ENCODE measurements at regions not wholly inside any gene's neighbourhood (a gene's known extent, or its start where the extent isn't known, plus 50 kb on each side); places are given as distances from the start of the nearest gene placed in this dataset.
A peak's percentile ranks its signal among the peaks of the same experiment; 100 is the strongest.

- ChIA-PET CTCF (interaction anchor here (0.8 kb wide), 1 partner anchor 14 kb away, joined by 3 read pairs; no protein-coding TSS in a partner anchor), POLR2A (no interaction called here)
- no peaks in the 10 kb centered on the region for H3K36me3 ChIP-seq (ENCODE audit: control insufficient read depth in 4 of 4, insufficient read depth in 4 of 4, low read length in 3 of 4)
These were observed 1352.1 kb upstream of the DIAPH2 start for GRCh38 chrX:95332530-95332929.

DNA sequence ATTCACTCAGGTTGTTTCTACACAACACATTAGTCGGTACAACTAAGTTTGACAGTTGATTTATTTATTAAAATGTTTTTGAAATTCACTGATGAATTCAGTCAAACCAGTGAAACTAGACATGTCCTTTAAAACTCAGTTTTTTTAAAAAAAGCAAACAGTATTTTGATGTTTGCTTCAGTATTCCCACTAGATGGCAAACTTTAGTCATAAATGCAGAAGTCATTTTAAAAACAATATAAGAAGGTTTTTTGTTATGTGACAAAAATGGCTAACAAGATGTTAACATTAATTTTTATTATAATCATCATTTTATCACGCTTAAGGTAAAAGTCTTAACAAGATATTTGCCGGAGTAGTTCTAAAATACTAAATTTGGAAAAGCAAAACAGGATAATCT lies 1337.8 kb upstream of the DIAPH2 start:
- Histone ChIP-seq H3K4me1 (ENCODE audit: control extremely low read depth in 1 of 4, control insufficient read depth in 4 of 4, insufficient read depth in 4 of 4, low read length in 3 of 4) (no peaks in the 10 kb centered on the region), H3K27me3 (replicated peaks in 2 of 5; ENCODE audit: control insufficient read depth in 4 of 5, insufficient read depth in 5 of 5, low read length in 4 of 5) (peaks cover 0 to 2% (median 0%) of the 10 kb centered on the region in 5 experiments), H3K36me3 (ENCODE audit: control insufficient read depth in 4 of 4, insufficient read depth in 4 of 4, low read length in 3 of 4) (no peaks in the 10 kb centered on the region), H3K27ac (ENCODE audit: insufficient read depth in 1 of 2, low read depth in 1 of 2, low read length in 2 of 2, poor library complexity in 1 of 2, severe bottlenecking in 2 of 2) (no peak overlapping the region), H3K4me3 (ENCODE audit: control insufficient read depth in 1 of 7, extremely low read depth in 1 of 7, insufficient read depth in 4 of 7, low read depth in 2 of 7, low read length in 6 of 7) (no peak overlapping the region), H3K9me3 (ENCODE audit: control extremely low read depth in 1 of 5, control insufficient read depth in 4 of 5, insufficient read depth in 2 of 5, low read depth in 1 of 5, low read length in 4 of 5) (no peaks in the 10 kb centered on the region)
- WGBS (ENCODE audit: insufficient coverage) = no CpG with 5 or more reads among the region's 3 CpGs
- CTCF ChIA-PET = no interaction called here
- POLR2A ChIA-PET = no interaction called here
- peak in 2 of 3 donors; percentile 0 to 4 for DNase-seq

More at GRCh38 chrX:95332530-95332929, 1352.1 kb upstream of the DIAPH2 start:
- 65% methylated on average over 8 of the region's 8 CpGs for WGBS (ENCODE audit: insufficient coverage)
- no peaks in the 10 kb centered on the region for H3K9me3 ChIP-seq (ENCODE audit: control extremely low read depth in 1 of 5, control insufficient read depth in 4 of 5, insufficient read depth in 2 of 5, low read depth in 1 of 5, low read length in 4 of 5)
- H3K27me3 ChIP-seq (replicated peaks in 2 of 5; ENCODE audit: control insufficient read depth in 4 of 5, insufficient read depth in 5 of 5, low read length in 4 of 5) = peaks cover 0 to 7% (median 0%) of the 10 kb centered on the region in 5 experiments
- DNase-seq = no peak
- H3K4me1 ChIP-seq (ENCODE audit: control extremely low read depth in 1 of 4, control insufficient read depth in 4 of 4, insufficient read depth in 4 of 4, low read length in 3 of 4) = no peaks in the 10 kb centered on the region
- no peak overlapping the region for H3K27ac ChIP-seq (ENCODE audit: insufficient read depth in 1 of 2, low read depth in 1 of 2, low read length in 2 of 2, poor library complexity in 1 of 2, severe bottlenecking in 2 of 2)
- H3K4me3 ChIP-seq (ENCODE audit: control insufficient read depth in 1 of 7, extremely low read depth in 1 of 7, insufficient read depth in 4 of 7, low read depth in 2 of 7, low read length in 6 of 7) = no peak overlapping the region

GRCh38 chrX:95350774-95351488 lies 1333.7 kb upstream of the DIAPH2 start:
- Histone ChIP-seq H3K4me3 (ENCODE audit: control insufficient read depth in 1 of 7, extremely low read depth in 1 of 7, insufficient read depth in 4 of 7, low read depth in 2 of 7, low read length in 6 of 7) (no peak overlapping the region), H3K4me1 (ENCODE audit: control extremely low read depth in 1 of 4, control insufficient read depth in 4 of 4, insufficient read depth in 4 of 4, low read length in 3 of 4) (no peaks in the 10 kb centered on the region), H3K36me3 (ENCODE audit: control insufficient read depth in 4 of 4, insufficient read depth in 4 of 4, low read length in 3 of 4) (no peaks in the 10 kb centered on the region), H3K27ac (ENCODE audit: insufficient read depth in 1 of 2, low read depth in 1 of 2, low read length in 2 of 2, poor library complexity in 1 of 2, severe bottlenecking in 2 of 2) (no peak overlapping the region), H3K27me3 (replicated peaks in 2 of 5; ENCODE audit: control insufficient read depth in 4 of 5, insufficient read depth in 5 of 5, low read length in 4 of 5) (peaks cover 0 to 1% (median 0%) of the 10 kb centered on the region in 5 experiments), H3K9me3 (ENCODE audit: control extremely low read depth in 1 of 5, control insufficient read depth in 4 of 5, insufficient read depth in 2 of 5, low read depth in 1 of 5, low read length in 4 of 5) (no peaks in the 10 kb centered on the region)
- ChIA-PET POLR2A (no interaction called here), CTCF (interaction anchor here (0.7 kb wide), 1 partner anchor 442 kb away, joined by 3 read pairs; no protein-coding TSS in a partner anchor)
- no peak for DNase-seq
- 29% methylated on average over 1 of the region's 6 CpGs for WGBS (ENCODE audit: insufficient coverage)

GRCh38 chrX:95367286-95367685 lies 1317.4 kb upstream of the DIAPH2 start:
- ChIA-PET POLR2A (no interaction called here), CTCF (no interaction called here)
- WGBS (ENCODE audit: insufficient coverage) = 90% methylated on average over 2 of the region's 2 CpGs
- no peaks in the 10 kb centered on the region for H3K27me3 ChIP-seq (replicated peaks in 2 of 5; ENCODE audit: control insufficient read depth in 4 of 5, insufficient read depth in 5 of 5, low read length in 4 of 5)
- no peaks in the 10 kb centered on the region for H3K9me3 ChIP-seq (ENCODE audit: control extremely low read depth in 1 of 5, control insufficient read depth in 4 of 5, insufficient read depth in 2 of 5, low read depth in 1 of 5, low read length in 4 of 5)
- DNase-seq = no peak
- no peak overlapping the region for H3K4me3 ChIP-seq (ENCODE audit: control insufficient read depth in 1 of 7, extremely low read depth in 1 of 7, insufficient read depth in 4 of 7, low read depth in 2 of 7, low read length in 6 of 7)
- H3K4me1 ChIP-seq (ENCODE audit: control extremely low read depth in 1 of 4, control insufficient read depth in 4 of 4, insufficient read depth in 4 of 4, low read length in 3 of 4) = no peaks in the 10 kb centered on the region
- H3K36me3 ChIP-seq (ENCODE audit: control insufficient read depth in 4 of 4, insufficient read depth in 4 of 4, low read length in 3 of 4) = no peaks in the 10 kb centered on the region
- no peak overlapping the region for H3K27ac ChIP-seq (ENCODE audit: insufficient read depth in 1 of 2, low read depth in 1 of 2, low read length in 2 of 2, poor library complexity in 1 of 2, severe bottlenecking in 2 of 2)

- Histone ChIP-seq H3K4me1 (ENCODE audit: control extremely low read depth in 1 of 4, control insufficient read depth in 4 of 4, insufficient read depth in 4 of 4, low read length in 3 of 4) (no peaks in the 10 kb centered on the region), H3K36me3 (ENCODE audit: control insufficient read depth in 4 of 4, insufficient read depth in 4 of 4, low read length in 3 of 4) (no peaks in the 10 kb centered on the region), H3K27me3 (replicated peaks in 2 of 5; ENCODE audit: control insufficient read depth in 4 of 5, insufficient read depth in 5 of 5, low read length in 4 of 5) (no peaks in the 10 kb centered on the region), H3K4me3 (ENCODE audit: control insufficient read depth in 1 of 7, extremely low read depth in 1 of 7, insufficient read depth in 4 of 7, low read depth in 2 of 7, low read length in 6 of 7) (no peak overlapping the region), H3K9me3 (ENCODE audit: control extremely low read depth in 1 of 5, control insufficient read depth in 4 of 5, insufficient read depth in 2 of 5, low read depth in 1 of 5, low read length in 4 of 5) (no peaks in the 10 kb centered on the region), H3K27ac (ENCODE audit: insufficient read depth in 1 of 2, low read depth in 1 of 2, low read length in 2 of 2, poor library complexity in 1 of 2, severe bottlenecking in 2 of 2) (no peak overlapping the region)
- no peak for DNase-seq
- CTCF ChIA-PET = no interaction called here
- POLR2A ChIA-PET = no interaction called here
These were observed 1301.8 kb upstream of the DIAPH2 start for GRCh38 chrX:95382799-95383198.

- ChIA-PET CTCF (no interaction called here), POLR2A (no interaction called here)
These were observed 1300.9 kb upstream of the DIAPH2 start for GRCh38 chrX:95383778-95384177.

GRCh38 chrX:95427389-95427788 lies 1257.3 kb upstream of the DIAPH2 start:
- H3K36me3 ChIP-seq (ENCODE audit: control insufficient read depth in 4 of 4, insufficient read depth in 4 of 4, low read length in 3 of 4) = no peaks in the 10 kb centered on the region
- no peak for DNase-seq
- POLR2A ChIA-PET = interaction anchor here (0.6 kb wide), 1 partner anchor 164 kb away, joined by 3 read pairs; no protein-coding TSS in a partner anchor
- H3K4me3 ChIP-seq (ENCODE audit: control insufficient read depth in 1 of 7, extremely low read depth in 1 of 7, insufficient read depth in 4 of 7, low read depth in 2 of 7, low read length in 6 of 7) = no peak overlapping the region
- WGBS (ENCODE audit: insufficient coverage) = 95% methylated on average over 2 of the region's 2 CpGs
- no peaks in the 10 kb centered on the region for H3K27me3 ChIP-seq (replicated peaks in 2 of 5; ENCODE audit: control insufficient read depth in 4 of 5, insufficient read depth in 5 of 5, low read length in 4 of 5)
- H3K27ac ChIP-seq (ENCODE audit: insufficient read depth in 1 of 2, low read depth in 1 of 2, low read length in 2 of 2, poor library complexity in 1 of 2, severe bottlenecking in 2 of 2) = no peak overlapping the region
- CTCF ChIA-PET = no interaction called here
- H3K4me1 ChIP-seq (ENCODE audit: control extremely low read depth in 1 of 4, control insufficient read depth in 4 of 4, insufficient read depth in 4 of 4, low read length in 3 of 4) = no peaks in the 10 kb centered on the region
- no peaks in the 10 kb centered on the region for H3K9me3 ChIP-seq (ENCODE audit: control extremely low read depth in 1 of 5, control insufficient read depth in 4 of 5, insufficient read depth in 2 of 5, low read depth in 1 of 5, low read length in 4 of 5)

More at GRCh38 chrX:95383778-95384177, 1300.9 kb upstream of the DIAPH2 start:
- Histone ChIP-seq H3K4me1 (ENCODE audit: control extremely low read depth in 1 of 4, control insufficient read depth in 4 of 4, insufficient read depth in 4 of 4, low read length in 3 of 4) (no peaks in the 10 kb centered on the region), H3K27me3 (replicated peaks in 2 of 5; ENCODE audit: control insufficient read depth in 4 of 5, insufficient read depth in 5 of 5, low read length in 4 of 5) (no peaks in the 10 kb centered on the region), H3K36me3 (ENCODE audit: control insufficient read depth in 4 of 4, insufficient read depth in 4 of 4, low read length in 3 of 4) (no peaks in the 10 kb centered on the region), H3K9me3 (ENCODE audit: control extremely low read depth in 1 of 5, control insufficient read depth in 4 of 5, insufficient read depth in 2 of 5, low read depth in 1 of 5, low read length in 4 of 5) (no peaks in the 10 kb centered on the region), H3K27ac (ENCODE audit: insufficient read depth in 1 of 2, low read depth in 1 of 2, low read length in 2 of 2, poor library complexity in 1 of 2, severe bottlenecking in 2 of 2) (no peak overlapping the region), H3K4me3 (ENCODE audit: control insufficient read depth in 1 of 7, extremely low read depth in 1 of 7, insufficient read depth in 4 of 7, low read depth in 2 of 7, low read length in 6 of 7) (no peak overlapping the region)
- DNase-seq = no peak
- 63% methylated on average over 2 of the region's 2 CpGs for WGBS (ENCODE audit: insufficient coverage)

All from common myeloid progenitor, CD34-positive (primary cell).